ENCODE measurements at regions not wholly inside any gene's neighbourhood (a gene's known extent, or its start where the extent isn't known, plus 50 kb on each side); places are given as distances from the start of the nearest gene placed in this dataset.

DNA sequence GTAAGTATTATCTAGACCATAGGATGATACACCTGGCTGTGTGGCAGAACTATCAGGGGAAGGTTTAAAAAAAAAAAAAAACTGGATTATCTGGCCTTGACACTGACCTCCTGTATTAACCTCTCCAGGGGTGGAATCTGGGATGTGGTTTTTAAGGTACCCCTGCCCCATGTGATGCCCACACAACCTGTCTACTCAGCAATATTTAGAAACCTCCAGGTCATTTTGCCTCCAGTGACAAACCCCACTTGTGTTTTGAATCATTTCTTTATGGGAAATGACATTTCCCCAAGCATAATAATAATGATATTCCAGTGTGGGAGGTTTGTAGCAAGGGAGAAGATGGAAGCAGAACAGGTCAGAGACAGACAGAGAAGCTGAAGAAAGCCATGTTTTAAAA is 179.1 kb downstream of the RSL24D1 start:
- no peak for DNase-seq

GRCh38 chr15:55016225-55016624 is 180.5 kb downstream of the RSL24D1 start:
- no peak for DNase-seq

- DNase-seq: no peak
Observed at GRCh38 chr15:55015093-55015445, 181.7 kb downstream of the RSL24D1 start.

DNA sequence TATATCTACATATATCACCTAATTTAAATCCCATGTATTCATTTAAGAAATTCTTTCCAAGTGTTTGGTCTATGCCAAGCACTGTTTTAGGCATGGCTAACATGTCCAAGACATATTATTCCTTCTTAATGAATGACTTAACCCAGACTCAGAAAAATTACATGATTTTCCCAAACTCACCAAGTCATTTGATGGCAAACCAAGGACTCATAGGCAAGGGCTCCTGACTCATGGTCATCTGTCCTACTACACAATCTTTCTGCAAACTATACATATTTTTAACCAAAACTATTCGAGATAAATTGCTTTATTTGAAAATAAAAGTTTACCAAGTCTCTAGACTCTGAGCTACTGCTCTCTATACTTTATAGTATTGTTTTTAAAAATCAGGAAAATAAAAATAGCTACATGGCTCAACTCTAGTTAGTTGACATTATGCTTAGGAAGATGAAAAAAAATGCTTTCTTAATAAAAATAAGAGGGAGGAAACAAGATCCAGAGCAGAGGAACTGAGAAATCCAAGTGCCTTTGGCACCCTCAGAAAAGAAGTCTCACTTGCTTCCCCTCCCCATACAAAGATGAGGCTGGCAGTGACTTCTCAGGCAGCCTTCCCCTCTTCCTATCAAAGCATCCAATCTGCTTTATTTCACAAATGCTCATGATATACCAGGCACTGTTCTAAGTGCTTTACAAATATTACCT is 182.2 kb downstream of the RSL24D1 start:
- no peak for DNase-seq

DNA sequence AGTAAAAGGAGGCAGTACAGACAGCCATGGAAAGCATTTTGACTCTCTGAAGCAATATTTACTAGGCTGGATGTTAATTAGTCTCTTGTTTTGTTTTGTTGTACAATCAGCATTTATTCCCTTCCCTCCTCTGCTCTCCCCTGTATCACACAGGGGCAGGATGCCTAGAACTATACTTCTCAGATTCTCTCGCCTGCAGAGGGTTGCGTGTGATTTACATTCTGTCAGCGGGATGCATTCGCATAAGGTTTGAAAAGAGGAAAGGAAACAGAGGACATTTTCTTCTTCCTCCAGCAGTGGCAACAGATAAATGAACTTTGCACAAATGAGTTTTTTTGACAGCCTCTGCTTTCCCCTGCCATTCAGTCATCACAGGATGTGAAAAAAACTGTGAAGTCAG is 188.3 kb downstream of the RSL24D1 start:
- DNase-seq: no peak

- no peak for DNase-seq
Observed at GRCh38 chr15:55007561-55007960, 189.2 kb downstream of the RSL24D1 start.

DNA sequence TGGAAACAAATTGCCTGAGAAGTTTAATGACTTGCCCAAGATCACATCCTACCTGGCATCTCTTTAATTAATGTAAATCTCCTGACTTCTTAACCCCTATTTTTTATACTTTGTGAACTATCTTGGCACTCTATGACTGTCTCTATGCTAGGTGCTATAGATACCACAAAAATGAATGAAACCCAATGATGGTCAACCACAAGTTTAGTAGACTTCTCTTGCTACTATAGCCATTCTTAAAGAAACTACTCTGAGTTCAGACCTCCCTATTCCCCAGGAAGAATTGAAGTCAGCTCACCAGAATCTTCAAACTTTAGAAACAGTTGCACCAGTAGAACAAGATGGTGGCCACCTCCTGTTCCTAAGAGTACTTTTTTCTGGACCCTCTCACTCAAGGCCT is 191.1 kb downstream of the RSL24D1 start:
- no peak for DNase-seq

DNA sequence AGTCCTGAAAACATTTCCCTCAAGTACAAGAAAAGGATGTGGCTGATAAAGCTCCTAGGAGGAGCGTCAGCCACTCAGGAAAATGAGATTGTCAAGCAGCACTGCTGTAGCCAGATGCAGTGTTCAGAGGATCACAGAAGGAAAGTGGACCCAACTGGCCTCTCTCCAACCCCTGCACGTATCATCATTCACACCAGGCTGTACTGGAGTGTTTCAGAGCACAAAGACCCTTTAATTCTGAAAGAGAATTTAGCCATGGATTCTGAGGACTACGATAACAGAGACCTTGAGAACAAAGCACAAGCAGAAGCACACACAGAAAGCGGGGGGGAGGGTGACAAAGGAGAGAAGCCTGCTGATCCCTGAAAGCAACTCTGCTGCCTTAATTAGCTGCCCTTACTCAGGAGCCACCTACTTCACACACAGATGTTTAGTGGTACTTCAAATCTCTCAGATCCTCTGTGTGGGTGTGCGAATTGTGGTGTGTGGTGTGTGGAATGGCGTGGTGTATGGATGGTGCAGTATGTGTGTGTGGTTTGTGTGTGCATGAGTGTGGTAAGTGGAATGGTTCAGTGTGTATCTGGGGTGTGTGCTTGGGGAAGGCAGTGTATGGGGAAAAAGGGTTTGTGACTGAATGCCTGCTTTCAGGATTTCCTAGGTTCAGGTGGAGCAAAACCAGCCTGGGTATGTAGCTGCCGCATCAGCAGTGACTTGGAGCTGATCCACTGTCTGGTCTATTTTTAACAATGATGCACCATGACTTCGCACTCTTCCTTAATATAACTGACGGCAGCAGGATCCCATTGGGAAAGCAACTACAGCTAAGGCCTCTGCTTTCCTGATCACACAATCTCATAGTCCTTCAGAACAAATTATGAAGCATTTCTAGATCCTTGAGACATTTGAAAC is 192.5 kb downstream of the RSL24D1 start:
- no peak for DNase-seq

GRCh38 chr15:54998661-54999060 is 198.1 kb downstream of the RSL24D1 start:
- no peak for DNase-seq

GRCh38 chr15:54990793-54991192 is 205.9 kb downstream of the RSL24D1 start:
- DNase-seq: no peak

GRCh38 chr15:54987881-54988280 is 208.9 kb downstream of the RSL24D1 start:
- no peak for DNase-seq

DNA sequence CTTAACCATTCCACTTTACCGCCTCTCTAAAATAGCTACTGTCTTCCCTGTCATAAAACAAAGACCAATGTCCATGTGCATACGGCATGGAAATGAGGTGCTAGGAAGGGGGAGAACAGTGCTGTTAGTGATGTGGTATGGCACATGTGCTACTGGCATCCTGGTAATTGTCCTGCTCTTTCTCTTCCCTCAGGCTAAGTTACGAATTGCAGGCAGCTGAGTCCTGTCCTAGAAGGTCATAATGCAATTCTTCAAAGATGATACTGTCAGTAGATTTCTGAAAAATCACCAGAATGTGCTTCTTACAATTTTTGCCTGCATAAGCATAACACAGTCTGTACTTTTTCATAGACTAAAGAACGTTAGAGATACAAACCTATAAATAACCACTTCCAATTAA is 216.8 kb downstream of the RSL24D1 start:
- DNase-seq: no peak

GRCh38 chr15:54962637-54963036 is 234.1 kb downstream of the RSL24D1 start:
- no peak for DNase-seq

GRCh38 chr15:54960266-54960665 is 236.5 kb downstream of the RSL24D1 start:
- no peak for DNase-seq

DNA sequence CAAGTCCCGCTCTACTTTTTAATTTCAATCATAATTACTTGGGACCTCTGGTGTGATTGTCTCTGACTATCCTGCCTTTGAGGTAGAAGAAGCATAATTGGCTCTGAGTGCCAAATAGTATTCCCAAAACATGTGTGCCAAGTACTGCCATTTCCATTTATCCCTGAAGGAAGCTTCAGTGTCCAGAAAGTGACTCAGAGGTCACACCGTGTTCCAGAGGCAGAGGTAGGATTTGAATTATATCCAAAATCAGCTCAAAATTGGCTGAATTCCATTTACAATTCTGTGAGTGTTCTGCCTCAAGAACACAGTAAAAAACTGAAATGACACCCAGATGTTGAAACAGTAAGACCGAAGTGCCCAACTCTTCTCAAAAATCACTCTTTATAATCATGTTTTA is 255.3 kb downstream of the RSL24D1 start:
- no peak for DNase-seq

DNA sequence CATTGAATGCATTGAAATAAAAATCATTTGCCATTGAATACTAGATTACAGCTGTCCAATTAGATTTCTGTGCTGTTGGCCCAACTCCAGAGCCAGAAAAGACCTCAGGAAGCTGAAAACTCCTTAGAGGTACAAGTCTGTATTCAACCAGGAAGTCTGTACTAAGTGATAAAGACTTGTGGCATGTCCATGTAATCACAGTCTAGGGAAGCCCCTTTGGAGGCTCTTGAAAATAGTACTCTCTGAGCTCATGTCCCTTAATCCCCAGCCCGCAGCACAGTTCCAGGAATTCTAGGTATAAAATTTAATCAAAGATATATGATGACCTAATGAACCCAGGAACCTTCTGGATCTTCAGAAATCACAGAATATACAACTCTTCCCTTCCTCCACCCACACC is 279.4 kb downstream of the RSL24D1 start:
- no peak for DNase-seq

- no peak for DNase-seq
Observed at GRCh38 chr15:54915380-54915779, 281.4 kb downstream of the RSL24D1 start.

- DNase-seq: no peak
Observed at GRCh38 chr15:54884312-54884711, 312.4 kb downstream of the RSL24D1 start.

- no peak for DNase-seq
Observed at GRCh38 chr15:54859982-54860381, 336.8 kb downstream of the RSL24D1 start.

DNA sequence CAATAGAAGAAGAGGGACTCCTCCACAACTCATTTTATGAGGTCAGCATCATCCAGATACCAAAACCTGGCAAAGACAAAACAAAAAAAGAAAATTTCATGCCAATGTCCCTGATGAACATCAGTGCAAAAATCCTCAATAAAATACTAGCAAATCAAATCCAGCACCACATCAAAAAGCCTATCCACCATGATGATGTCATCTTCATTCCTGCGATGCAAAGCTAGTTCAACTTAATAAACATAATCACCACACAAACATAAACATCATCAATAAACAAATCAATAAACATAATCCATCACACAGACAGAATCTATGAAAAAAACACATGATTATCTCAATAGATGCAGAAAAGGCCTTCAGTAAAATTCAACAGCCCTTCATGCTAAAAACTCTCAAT is 342.1 kb downstream of the RSL24D1 start:
- no peak for DNase-seq

GRCh38 chr15:54850101-54850500 is 346.6 kb downstream of the RSL24D1 start:
- DNase-seq: no peak

DNA sequence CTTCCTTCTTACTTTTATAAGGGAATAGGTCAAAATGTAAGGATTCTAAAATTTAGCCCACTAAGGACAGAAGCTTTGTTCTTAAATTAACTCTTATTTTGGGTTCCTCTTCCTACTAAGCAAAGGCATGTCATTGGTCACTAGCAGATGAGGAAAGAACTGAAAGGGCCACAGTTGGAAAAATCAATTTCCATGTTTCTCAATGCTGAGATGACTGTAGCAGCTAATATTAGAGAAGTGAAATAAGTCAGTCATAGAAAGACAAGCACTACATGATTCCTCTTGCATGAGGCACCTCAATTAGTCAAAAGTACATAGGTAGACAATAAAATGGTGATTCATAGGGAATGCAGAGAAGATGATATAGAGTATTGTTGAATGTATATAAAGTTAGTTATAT is 353.7 kb downstream of the RSL24D1 start:
- DNase-seq: no peak

- no peak for DNase-seq
Observed at GRCh38 chr15:54841701-54842305, 354.9 kb downstream of the RSL24D1 start.

Data from NCI-H1092 (cell line).